H1 (cell line): ENCODE measurements at regions not wholly inside any gene's neighbourhood (a gene's known extent, or its start where the extent isn't known, plus 50 kb on each side); places are given as distances from the start of the nearest gene placed in this dataset.

Experiments used
- CTCF ChIA-PET: fragments of 300-600 bp; sonication (Branson Sonifier 250); formaldehyde crosslinking; loops from one replicate; lab custom pipeline; 2021; ENCODE audit not compliant: partially characterized antibody; lab: Charles Lee
- POLR2A ChIA-PET: fragments of 300-600 bp; sonication (Branson Sonifier 250); formaldehyde crosslinking; loops from one replicate; lab custom pipeline; 2021; ENCODE audit warnings: inconsistent platforms; ENCODE audit not compliant: partially characterized antibody; lab: Charles Lee
- DNase-seq, 2 experiments: peaks; one replicate each; pipeline versions ENCODE4 v3.0.0 to v3.0.0-alpha.2; 2010 to 2022; ENCODE audit warnings: low spot score in 2 of 2, low read depth in 1 of 2, mixed read lengths in 1 of 2
- FAIRE-seq: peaks from 2 replicates; lab custom pipeline; 2011; peaks lifted over from hg19 to GRCh38; lab: Jason Lieb, UNC
- H2AFZ ChIP-seq: 2 replicates; pipeline ENCODE4 v1.8.1; 2012; ENCODE audit warnings: low read length, inconsistent platforms
- H2AK5ac ChIP-seq: 2 replicates; pipeline ENCODE4 v1.6.1; 2013; ENCODE audit warnings: low read depth, low read length
- H2BK120ac ChIP-seq: replicated peaks from 2 replicates; pipeline ENCODE3; 2013; ENCODE audit warnings: low read depth, low read length, inconsistent platforms
- H2BK12ac ChIP-seq: 2 replicates; pipeline ENCODE4 v1.6.1; 2013; ENCODE audit warnings: low read depth, low read length
- H2BK15ac ChIP-seq: 2 replicates; pipeline ENCODE4 v1.6.1; 2013; ENCODE audit warnings: low read length
- H2BK20ac ChIP-seq: 2 replicates; pipeline ENCODE4 v1.6.1; 2013; ENCODE audit warnings: low read length
- H2BK5ac ChIP-seq: 2 replicates; pipeline ENCODE4 v1.6.1; 2013; ENCODE audit warnings: low read depth, low read length
- H3K14ac ChIP-seq: 2 replicates; pipeline ENCODE4 v1.6.1; 2013; ENCODE audit warnings: inconsistent platforms; ENCODE audit not compliant: insufficient read length
- H3K18ac ChIP-seq: 2 replicates; pipeline ENCODE4 v1.6.1; 2013; ENCODE audit warnings: low read length; ENCODE audit errors: extremely low read depth
- H3K23ac ChIP-seq: 2 replicates; pipeline ENCODE4 v1.6.1; 2013; ENCODE audit warnings: inconsistent platforms; ENCODE audit not compliant: insufficient read length
- H3K23me2 ChIP-seq: 2 replicates; pipeline ENCODE4 v1.6.1; 2013; ENCODE audit warnings: low read depth, low read length
- H3K27ac ChIP-seq: 2 replicates; pipeline ENCODE4 v1.6.1; 2011; ENCODE audit warnings: low read depth, low read length, inconsistent platforms
- H3K27me3 ChIP-seq, 4 experiments: replicated peaks in 1 of 4; 1 replicate in 1 of 4; 2 replicates in 3 of 4; pipeline versions ENCODE4 v1.6.1 to v1.8.1; 2011 to 2013; ENCODE audit warnings: low read length in 3 of 4, mild to moderate bottlenecking in 3 of 4, inconsistent platforms in 2 of 4, mixed read lengths in 2 of 4, moderate library complexity in 1 of 4; ENCODE audit not compliant: control insufficient read depth in 3 of 4, insufficient read depth in 3 of 4; ENCODE audit errors: extremely low read depth in 1 of 4
- H3K36me3 ChIP-seq, 4 experiments: 2 replicates each; pipeline versions ENCODE4 v1.6.1 to v1.8.1; 2011 to 2013; ENCODE audit warnings: mild to moderate bottlenecking in 4 of 4, low read length in 3 of 4, moderate library complexity in 2 of 4, control low read depth in 1 of 4, inconsistent platforms in 1 of 4; ENCODE audit not compliant: insufficient read depth in 4 of 4, control insufficient read depth in 2 of 4
- H3K4ac ChIP-seq: replicated peaks from 2 replicates; pipeline ENCODE3; 2013; ENCODE audit warnings: low read length, low read depth, mixed read lengths, inconsistent platforms; ENCODE audit not compliant: insufficient read length
- H3K4me1 ChIP-seq, 4 experiments: replicated peaks in 1 of 4; 1 replicate in 1 of 4; 2 replicates in 3 of 4; pipeline versions ENCODE4 v1.6.1 to v1.8.1; 2011 to 2013; ENCODE audit warnings: low read length in 3 of 4, inconsistent platforms in 2 of 4, mixed read lengths in 1 of 4; ENCODE audit not compliant: insufficient read depth in 4 of 4, control insufficient read depth in 3 of 4
- H3K4me2 ChIP-seq, 2 experiments: 2 replicates each; pipeline versions ENCODE4 v1.6.1 to v1.8.1; 2011 to 2013; ENCODE audit warnings: low read depth in 2 of 2, low read length in 2 of 2, control low read depth in 1 of 2, inconsistent platforms in 1 of 2, mild to moderate bottlenecking in 1 of 2; ENCODE audit not compliant: insufficient read depth in 1 of 2
- H3K4me3 ChIP-seq, 4 experiments: fragments of 200-600, 300-600 bp in 1 of 4; sonication (generic), shearing (Covaris generic), sonication (Bioruptor Twin) in 1 of 4; 2 replicates each; pipeline versions ENCODE4 v1.5.1 to v1.8.1; 2011 to 2016; ENCODE audit warnings: low read length in 4 of 4, low read depth in 3 of 4, control low read depth in 2 of 4, inconsistent platforms in 2 of 4, mild to moderate bottlenecking in 2 of 4, mixed read lengths in 1 of 4, moderate library complexity in 1 of 4; ENCODE audit not compliant: insufficient read depth in 2 of 4; ENCODE audit errors: extremely low read depth in 1 of 4
- H3K56ac ChIP-seq: replicated peaks from 2 replicates; pipeline ENCODE3; 2013; ENCODE audit warnings: low read depth, mild to moderate bottlenecking, mixed read lengths, low read length, inconsistent platforms; ENCODE audit not compliant: insufficient read length
- H3K79me1 ChIP-seq: 2 replicates; pipeline ENCODE4 v1.6.1; 2013; ENCODE audit warnings: low read depth, low read length, control low read depth
- H3K79me2 ChIP-seq, 2 experiments: 2 replicates each; pipeline versions ENCODE4 v1.6.1 to v1.8.1; 2012 to 2013; ENCODE audit warnings: low read length in 2 of 2, mild to moderate bottlenecking in 2 of 2, inconsistent platforms in 1 of 2; ENCODE audit not compliant: insufficient read depth in 2 of 2, control insufficient read depth in 1 of 2
- H3K9ac ChIP-seq, 4 experiments: replicated peaks in 1 of 4; 1 replicate in 1 of 4; 2 replicates in 3 of 4; pipeline versions ENCODE4 v1.6.1 to v1.8.1; 2011 to 2013; ENCODE audit warnings: low read depth in 3 of 4, low read length in 3 of 4, control low read depth in 2 of 4, mild to moderate bottlenecking in 2 of 4, moderate library complexity in 2 of 4, inconsistent platforms in 1 of 4; ENCODE audit errors: extremely low read depth in 1 of 4
- H3K9me3 ChIP-seq, 2 experiments: 2 replicates each; pipeline versions ENCODE4 v1.6.1 to v1.8.1; 2012 to 2013; ENCODE audit warnings: mild to moderate bottlenecking in 2 of 2, moderate library complexity in 2 of 2, control low read depth in 1 of 2, inconsistent platforms in 1 of 2, low read depth in 1 of 2, low read length in 1 of 2, mixed read lengths in 1 of 2; ENCODE audit not compliant: insufficient read depth in 2 of 2
- H4K20me1 ChIP-seq, 2 experiments: replicated peaks in 1 of 2; 2 replicates each; pipeline versions ENCODE3 to v1.8.1; 2011 to 2013; ENCODE audit warnings: inconsistent platforms in 2 of 2, low read length in 2 of 2, mild to moderate bottlenecking in 1 of 2; ENCODE audit not compliant: insufficient read depth in 2 of 2, control insufficient read depth in 1 of 2
- H4K5ac ChIP-seq: 2 replicates; pipeline ENCODE4 v1.6.1; 2013; ENCODE audit warnings: low read length, low read depth, mixed read lengths, inconsistent platforms; ENCODE audit not compliant: insufficient read length
- H4K8ac ChIP-seq: 2 replicates; pipeline ENCODE4 v1.8.0; 2013; ENCODE audit warnings: mild to moderate bottlenecking, moderate library complexity, low read length, inconsistent platforms; ENCODE audit not compliant: insufficient read depth; ENCODE audit errors: extremely low read depth
- H4K91ac ChIP-seq: replicated peaks from 2 replicates; pipeline ENCODE3; 2013; ENCODE audit warnings: low read length, mixed read lengths, inconsistent platforms; ENCODE audit not compliant: insufficient read length
- BCL11A ChIP-seq, 2 experiments: IDR thresholded peaks; one replicate each; pipeline ENCODE4 v1.6.1; 2011; ENCODE audit warnings: low read depth in 2 of 2, low read length in 2 of 2, mild to moderate bottlenecking in 2 of 2
- CEBPB ChIP-seq: IDR thresholded peaks from 2 replicates; pipeline ENCODE4 v1.6.1; 2012; ENCODE audit warnings: low read depth, low read length
- EZH2 ChIP-seq: fragments of 200-600 bp; sonication (generic); IDR thresholded peaks from 2 replicates; pipeline ENCODE4 v1.7.1; 2012; ENCODE audit warnings: low read depth, mild to moderate bottlenecking, moderate library complexity, low read length, inconsistent platforms; ENCODE audit not compliant: severe bottlenecking
- GABPA ChIP-seq: IDR thresholded peaks from 2 replicates; pipeline ENCODE4 v1.6.1; 2011; ENCODE audit warnings: mild to moderate bottlenecking, low read length, moderate library complexity, borderline replicate concordance; ENCODE audit not compliant: insufficient read depth
- JUND ChIP-seq: IDR thresholded peaks from 2 replicates; pipeline ENCODE4 v1.6.1; 2011; ENCODE audit warnings: mild to moderate bottlenecking, improper control_type of control experiment, low read length
- RNF2 ChIP-seq: fragments of 200-900, 300-1000 bp; sonication (generic); IDR thresholded peaks from 2 replicates; pipeline ENCODE4 v1.7.1; 2016; ENCODE audit warnings: borderline replicate concordance, low read depth, mild to moderate bottlenecking, antibody characterized with exemption, low read length; ENCODE audit not compliant: poor library complexity, severe bottlenecking; ENCODE audit errors: missing control alignments
- SP1 ChIP-seq: IDR thresholded peaks from 2 replicates; pipeline ENCODE4 v1.6.1; 2011; ENCODE audit warnings: low read depth, low read length

DNA sequence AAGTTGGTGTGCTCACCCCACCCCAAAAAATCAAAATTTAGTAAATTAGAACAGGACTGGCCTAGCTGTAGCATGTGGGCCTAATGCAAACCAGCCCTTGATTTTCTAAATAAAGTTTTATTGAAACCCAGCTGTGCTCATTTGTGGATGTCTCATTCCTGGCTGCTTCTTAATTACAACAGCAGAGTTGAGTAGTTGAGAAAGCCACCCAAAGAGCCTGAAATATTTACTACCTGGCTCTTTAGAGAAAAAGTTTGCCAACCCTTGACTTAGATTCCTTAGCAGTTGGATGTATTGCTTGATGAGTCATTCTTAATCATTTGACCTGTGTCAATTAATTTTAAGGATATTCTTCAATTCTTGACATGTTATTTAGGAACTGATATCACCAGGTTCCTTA, 168.3 kb upstream of the PUDP start:
- Histone ChIP-seq H4K20me1 (no peaks in the 10 kb centered on the region), H3K56ac (no peak overlapping the region), H2BK5ac (no peak overlapping the region), H2AK5ac (no peak overlapping the region), H4K5ac (no peak overlapping the region), H3K27me3 (no peaks in the 10 kb centered on the region), H2BK12ac (no peak overlapping the region), H3K23me2 (no peaks in the 10 kb centered on the region), H4K91ac (no peak overlapping the region), H3K4ac (no peak overlapping the region), H2BK15ac (no peak overlapping the region), H3K23ac (no peak overlapping the region), H3K4me1 (no peaks in the 10 kb centered on the region), H3K27ac (no peak overlapping the region), H3K4me2 (no peak overlapping the region), H3K79me2 (no peaks in the 10 kb centered on the region), H2BK120ac (no peak overlapping the region), H3K79me1 (no peaks in the 10 kb centered on the region), H3K9me3 (no peaks in the 10 kb centered on the region), H3K14ac (no peak overlapping the region), H3K4me3 (no peak overlapping the region), H4K8ac (no peak overlapping the region), H3K36me3 (no peaks in the 10 kb centered on the region), H2AFZ (no peak overlapping the region), H2BK20ac (no peak overlapping the region), H3K18ac (no peak overlapping the region), H3K9ac (no peak overlapping the region)
- TF ChIP-seq BCL11A (IDR thresholded peaks at IDR 0.05; ENCODE audit: low read depth in 2 of 2, low read length in 2 of 2) (no peak), RNF2 (no peak), EZH2 (no peak), CEBPB (no peak), JUND (no peak), SP1 (no peak), GABPA (no peak)
- no peak for FAIRE-seq
- ChIA-PET POLR2A (no interaction called here), CTCF (no interaction called here)
- DNase-seq, result no peak
